ENCODE measurements at regions not wholly inside any gene's neighbourhood (a gene's known extent, or its start where the extent isn't known, plus 50 kb on each side); places are given as distances from the start of the nearest gene placed in this dataset.

DNA sequence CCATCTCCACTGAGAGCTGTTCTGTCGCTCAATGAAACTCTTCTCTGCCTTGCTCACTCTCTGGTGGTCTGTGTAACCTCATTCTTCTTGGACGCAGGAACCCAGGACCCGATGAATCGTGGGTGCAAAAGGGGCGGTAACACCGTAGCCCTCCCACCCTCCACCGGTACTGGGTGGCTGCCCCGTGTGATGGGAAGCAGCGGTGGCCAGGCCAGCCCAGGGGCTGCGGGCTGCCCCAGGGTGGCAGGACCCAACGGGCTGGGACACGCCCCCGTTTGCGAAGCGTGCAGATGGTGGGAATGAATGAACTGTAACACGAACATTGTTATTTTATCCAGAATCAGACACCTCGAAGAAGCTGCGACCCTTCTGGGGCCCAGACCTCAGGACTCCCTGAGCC is 92.3 kb upstream of the BACE2 start:
- H3K9me3 ChIP-seq: no peaks in the 10 kb centered on the region
- H3K27ac ChIP-seq: no peak overlapping the region
- TF ChIP-seq, protein P1, sequence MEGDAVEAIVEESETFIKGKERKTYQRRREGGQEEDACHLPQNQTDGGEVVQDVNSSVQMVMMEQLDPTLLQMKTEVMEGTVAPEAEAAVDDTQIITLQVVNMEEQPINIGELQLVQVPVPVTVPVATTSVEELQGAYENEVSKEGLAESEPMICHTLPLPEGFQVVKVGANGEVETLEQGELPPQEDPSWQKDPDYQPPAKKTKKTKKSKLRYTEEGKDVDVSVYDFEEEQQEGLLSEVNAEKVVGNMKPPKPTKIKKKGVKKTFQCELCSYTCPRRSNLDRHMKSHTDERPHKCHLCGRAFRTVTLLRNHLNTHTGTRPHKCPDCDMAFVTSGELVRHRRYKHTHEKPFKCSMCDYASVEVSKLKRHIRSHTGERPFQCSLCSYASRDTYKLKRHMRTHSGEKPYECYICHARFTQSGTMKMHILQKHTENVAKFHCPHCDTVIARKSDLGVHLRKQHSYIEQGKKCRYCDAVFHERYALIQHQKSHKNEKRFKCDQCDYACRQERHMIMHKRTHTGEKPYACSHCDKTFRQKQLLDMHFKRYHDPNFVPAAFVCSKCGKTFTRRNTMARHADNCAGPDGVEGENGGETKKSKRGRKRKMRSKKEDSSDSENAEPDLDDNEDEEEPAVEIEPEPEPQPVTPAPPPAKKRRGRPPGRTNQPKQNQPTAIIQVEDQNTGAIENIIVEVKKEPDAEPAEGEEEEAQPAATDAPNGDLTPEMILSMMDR (IDR thresholded peaks at IDR 0.05): no peak
- TF ChIP-seq EP300 (IDR thresholded peaks at IDR 0.05) (no peak), POLR2A (IDR thresholded peaks at IDR 0.05) (no peak), POLR2AphosphoS5 (IDR thresholded peaks at IDR 0.05) (no peak)
- WGBS, 2 donors (ENCODE audit: low coverage in 1 of 2): no CpG with 5 or more reads among the region's 18 CpGs
- no peak for ATAC-seq
- no peaks in the 10 kb centered on the region for H3K4me1 ChIP-seq
- peaks cover 10% of the 10 kb centered on the region for H3K27me3 ChIP-seq
- H3K36me3 ChIP-seq: no peaks in the 10 kb centered on the region
- H3K4me3 ChIP-seq: no peak overlapping the region

DNA sequence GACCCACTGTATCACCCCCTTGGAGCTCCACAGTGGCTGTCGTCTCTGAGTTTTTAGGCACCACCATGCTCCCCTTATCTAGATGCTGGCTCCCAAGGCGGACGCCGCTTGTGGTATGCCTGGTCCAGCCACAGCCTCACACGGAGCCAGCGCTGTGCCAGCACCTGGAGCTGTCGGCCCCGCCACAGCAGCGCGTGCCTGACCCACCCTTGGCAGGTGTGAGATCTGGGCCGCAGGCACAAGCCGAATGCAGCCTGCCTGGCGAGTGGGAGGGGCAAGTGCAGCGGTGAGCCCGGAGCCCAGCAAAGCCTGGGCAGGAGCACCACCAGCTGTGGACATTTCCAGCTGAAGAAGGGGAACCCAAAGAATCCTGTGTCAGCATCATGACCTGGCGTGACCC is 91.9 kb upstream of the BACE2 start:
- no peak for ATAC-seq
- no CpG with 5 or more reads among the region's 16 CpGs for WGBS, 2 donors (ENCODE audit: low coverage in 1 of 2)
- peaks cover 5% of the 10 kb centered on the region for H3K27me3 ChIP-seq
- no peak overlapping the region for H3K27ac ChIP-seq
- H3K4me3 ChIP-seq: no peak overlapping the region
- H3K9me3 ChIP-seq: no peaks in the 10 kb centered on the region
- no peaks in the 10 kb centered on the region for H3K36me3 ChIP-seq
- no peaks in the 10 kb centered on the region for H3K4me1 ChIP-seq
- TF ChIP-seq, protein P1 (IDR thresholded peaks at IDR 0.05): no peak
- no peak for TF ChIP-seq POLR2A (IDR thresholded peaks at IDR 0.05)
- no peak for TF ChIP-seq POLR2AphosphoS5 (IDR thresholded peaks at IDR 0.05)
- TF ChIP-seq EP300 (IDR thresholded peaks at IDR 0.05): no peak

DNA sequence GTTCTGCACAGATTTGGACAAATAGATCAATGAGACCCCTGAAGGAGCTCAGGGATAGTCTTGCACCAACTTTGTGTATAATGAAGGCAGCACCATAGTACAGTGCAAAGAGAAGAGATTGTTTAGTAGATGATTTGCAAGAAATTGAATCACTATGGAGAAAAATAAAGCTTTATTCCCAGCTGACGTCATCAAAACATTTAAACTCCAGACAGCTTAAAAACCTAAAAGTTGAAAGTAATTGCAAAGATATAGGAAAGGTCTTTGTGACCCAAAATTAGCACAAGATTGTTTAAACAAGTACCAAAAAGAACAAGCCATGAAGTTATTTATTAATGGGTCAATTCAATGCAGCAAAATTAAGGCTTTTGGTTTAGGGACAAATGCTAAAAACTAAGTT is 88.8 kb upstream of the BACE2 start:
- no peak overlapping the region for H3K4me3 ChIP-seq
- WGBS, 2 donors (ENCODE audit: low coverage in 1 of 2): 41 to 77% methylated on average over 1 of the region's 1 CpG
- TF ChIP-seq, protein P1 (IDR thresholded peaks at IDR 0.05): no peak
- TF ChIP-seq POLR2A (IDR thresholded peaks at IDR 0.05) (no peak), POLR2AphosphoS5 (IDR thresholded peaks at IDR 0.05) (no peak), EP300 (IDR thresholded peaks at IDR 0.05) (no peak)
- no peaks in the 10 kb centered on the region for H3K4me1 ChIP-seq
- no peaks in the 10 kb centered on the region for H3K27me3 ChIP-seq
- H3K27ac ChIP-seq: no peak overlapping the region
- ATAC-seq: no peak
- H3K9me3 ChIP-seq: no peaks in the 10 kb centered on the region
- H3K36me3 ChIP-seq: no peaks in the 10 kb centered on the region

GRCh38 chr21:41080485-41081121 is 87.4 kb upstream of the BACE2 start:
- Histone ChIP-seq H3K27me3 (peaks cover 4% of the 10 kb centered on the region), H3K4me1 (no peaks in the 10 kb centered on the region), H3K4me3 (no peak overlapping the region), H3K36me3 (no peaks in the 10 kb centered on the region), H3K9me3 (no peaks in the 10 kb centered on the region), H3K27ac (no peak overlapping the region)
- ATAC-seq: no peak
- 69 to 80% methylated on average over 1 to 3 of the region's 3 CpGs for WGBS, 2 donors (ENCODE audit: low coverage in 1 of 2)
- TF ChIP-seq POLR2A (IDR thresholded peaks at IDR 0.05) (no peak), EP300 (IDR thresholded peaks at IDR 0.05) (no peak), POLR2AphosphoS5 (IDR thresholded peaks at IDR 0.05) (no peak)
- TF ChIP-seq, protein P1 (IDR thresholded peaks at IDR 0.05): no peak

DNA sequence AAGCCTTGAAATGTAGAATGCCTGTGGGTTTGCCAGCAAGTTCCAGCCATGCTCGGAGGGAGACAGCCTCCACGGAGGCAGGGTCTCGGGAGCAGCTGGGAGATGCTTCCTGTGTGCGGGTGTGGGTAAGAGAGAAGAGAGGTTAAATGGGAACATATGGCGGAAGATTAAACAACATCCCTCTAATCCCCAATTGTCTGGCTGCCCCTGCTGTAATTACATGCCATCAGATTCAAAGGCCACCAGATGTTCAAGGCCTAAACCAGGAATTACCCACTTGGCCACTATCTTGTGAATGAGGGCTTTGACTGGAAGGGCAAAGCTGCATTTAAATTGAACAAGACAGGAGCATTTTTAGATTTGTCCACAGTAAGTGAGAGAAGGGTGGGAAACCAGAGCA is 81.4 kb upstream of the BACE2 start:
- 80 to 81% methylated on average over 3 to 5 of the region's 5 CpGs for WGBS, 2 donors (ENCODE audit: low coverage in 1 of 2)
- TF ChIP-seq EP300 (IDR thresholded peaks at IDR 0.05) (no peak), POLR2A (IDR thresholded peaks at IDR 0.05) (no peak), POLR2AphosphoS5 (IDR thresholded peaks at IDR 0.05) (no peak)
- TF ChIP-seq, protein P1 (IDR thresholded peaks at IDR 0.05): no peak

More for the DNA sequence above, 81.4 kb upstream of the BACE2 start:
- Histone ChIP-seq H3K4me1 (no peaks in the 10 kb centered on the region), H3K27ac (no peak overlapping the region), H3K36me3 (no peaks in the 10 kb centered on the region), H3K9me3 (no peaks in the 10 kb centered on the region), H3K27me3 (peaks cover 13% of the 10 kb centered on the region), H3K4me3 (no peak overlapping the region)
- no peak for ATAC-seq

Data from gastroesophageal sphincter (tissue), 4 donors.